Calu3 (cell line): ENCODE measurements at regions not wholly inside any gene's neighbourhood (a gene's known extent, or its start where the extent isn't known, plus 50 kb on each side); places are given as distances from the start of the nearest gene placed in this dataset.

Experiments
- BruUV-seq: library from RNA; stranded (reverse); fragments of 400-500 nt; replicated peaks from 2 replicates; lab custom pipeline; 2021; lab: Mats Ljungman, UMichigan
- CTCF ChIA-PET: fragments of 300-600 bp; sonication (Branson Sonifier 250); formaldehyde crosslinking; loops from one replicate; lab custom pipeline; 2022; ENCODE audit warnings: antibody characterized with exemption; lab: Charles Lee
- DNase-seq: peaks from one replicate; pipeline ENCODE4 v3.0.0; 2022
- H3K27ac Mint-ChIP-seq: one replicate; pipeline ENCODE4 v1.8.0; 2022; ENCODE audit warnings: mixed read lengths; ENCODE audit not compliant: unreplicated experiment
- H3K27me3 Mint-ChIP-seq: one replicate; pipeline ENCODE4 v1.8.0; 2022; ENCODE audit warnings: mixed read lengths; ENCODE audit not compliant: unreplicated experiment
- H3K36me3 Mint-ChIP-seq: one replicate; pipeline ENCODE4 v1.8.0; 2022; ENCODE audit warnings: mild to moderate bottlenecking, moderate library complexity, mixed read lengths; ENCODE audit not compliant: insufficient read depth, unreplicated experiment
- H3K4me1 Mint-ChIP-seq: one replicate; pipeline ENCODE4 v1.8.0; 2022; ENCODE audit warnings: mild to moderate bottlenecking, low read depth, mixed read lengths; ENCODE audit not compliant: unreplicated experiment
- H3K4me3 Mint-ChIP-seq: one replicate; pipeline ENCODE4 v1.8.0; 2022; ENCODE audit warnings: mild to moderate bottlenecking, low read depth, moderate library complexity, mixed read lengths; ENCODE audit not compliant: unreplicated experiment
- H3K9me3 Mint-ChIP-seq: one replicate; pipeline ENCODE4 v1.8.0; 2022; ENCODE audit warnings: low read depth, mixed read lengths; ENCODE audit not compliant: unreplicated experiment
- intact Hi-C: fragments of 100-400 bp; cut with micrococcal nuclease; formaldehyde crosslinking; loops from one replicate; pipeline ENCODE4 v1.10.0; 2022; ENCODE audit not compliant: unreplicated experiment
- TF ChIP-seq, protein P1 (sequence below): fragments of 200-600 bp; IDR thresholded peaks from one replicate; pipeline ENCODE4 v1.8.0; 2022; ENCODE audit warnings: antibody characterized with exemption; ENCODE audit not compliant: unreplicated experiment

DNA sequence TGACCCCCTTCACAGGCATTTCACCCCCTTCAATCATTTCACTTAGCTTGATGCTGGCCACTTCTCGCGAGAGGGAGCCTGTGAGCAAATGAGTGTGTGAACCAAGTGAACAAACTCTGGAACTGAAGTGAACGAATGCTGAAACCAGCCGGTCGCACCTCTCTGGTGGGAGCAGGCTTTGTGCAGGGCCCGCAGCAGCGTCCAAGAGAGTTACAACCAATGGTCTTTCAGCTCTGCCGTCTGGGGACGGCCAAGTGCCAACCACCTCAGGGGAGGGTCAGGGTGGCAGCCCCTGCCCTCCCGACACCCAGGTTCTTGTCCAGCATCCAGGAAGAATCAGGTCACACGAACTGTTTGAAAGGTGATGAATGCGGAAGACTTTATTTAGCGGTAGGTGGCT, 764.0 kb downstream of the SUCLG1 start:
- no peaks in the 10 kb centered on the region for H3K27me3 Mint-ChIP-seq
- H3K4me1 Mint-ChIP-seq, result no peaks in the 10 kb centered on the region
- TF ChIP-seq, protein P1, sequence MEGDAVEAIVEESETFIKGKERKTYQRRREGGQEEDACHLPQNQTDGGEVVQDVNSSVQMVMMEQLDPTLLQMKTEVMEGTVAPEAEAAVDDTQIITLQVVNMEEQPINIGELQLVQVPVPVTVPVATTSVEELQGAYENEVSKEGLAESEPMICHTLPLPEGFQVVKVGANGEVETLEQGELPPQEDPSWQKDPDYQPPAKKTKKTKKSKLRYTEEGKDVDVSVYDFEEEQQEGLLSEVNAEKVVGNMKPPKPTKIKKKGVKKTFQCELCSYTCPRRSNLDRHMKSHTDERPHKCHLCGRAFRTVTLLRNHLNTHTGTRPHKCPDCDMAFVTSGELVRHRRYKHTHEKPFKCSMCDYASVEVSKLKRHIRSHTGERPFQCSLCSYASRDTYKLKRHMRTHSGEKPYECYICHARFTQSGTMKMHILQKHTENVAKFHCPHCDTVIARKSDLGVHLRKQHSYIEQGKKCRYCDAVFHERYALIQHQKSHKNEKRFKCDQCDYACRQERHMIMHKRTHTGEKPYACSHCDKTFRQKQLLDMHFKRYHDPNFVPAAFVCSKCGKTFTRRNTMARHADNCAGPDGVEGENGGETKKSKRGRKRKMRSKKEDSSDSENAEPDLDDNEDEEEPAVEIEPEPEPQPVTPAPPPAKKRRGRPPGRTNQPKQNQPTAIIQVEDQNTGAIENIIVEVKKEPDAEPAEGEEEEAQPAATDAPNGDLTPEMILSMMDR, result no peak
- peaks cover 9% of the 10 kb centered on the region for H3K9me3 Mint-ChIP-seq
- BruUV-seq, result no TSS peak
- no peak overlapping the region for H3K27ac Mint-ChIP-seq
- intact Hi-C loops, result no loop called here
- H3K36me3 Mint-ChIP-seq, result no peaks in the 10 kb centered on the region
- CTCF ChIA-PET, result no interaction called here
- H3K4me3 Mint-ChIP-seq, result no peak overlapping the region
- DNase-seq, result no peak

DNA sequence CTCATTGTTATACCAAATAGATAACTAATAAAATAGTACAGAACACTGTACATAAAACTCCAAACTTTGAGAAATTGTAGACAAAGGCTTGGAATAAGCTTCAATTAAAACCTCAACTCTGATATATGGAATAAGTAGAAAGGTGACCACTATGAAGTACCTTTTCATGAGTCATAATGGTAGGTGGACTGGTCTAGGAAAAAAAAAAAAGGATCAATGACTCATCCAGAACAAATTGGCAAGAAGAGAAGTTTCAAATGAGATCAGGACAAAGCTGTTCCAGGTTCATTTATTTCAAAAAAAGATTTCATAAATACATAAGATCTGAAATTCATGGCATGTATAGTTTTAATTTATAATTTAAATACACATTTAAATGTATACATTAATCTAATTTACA, 769.7 kb downstream of the SUCLG1 start:
- CTCF ChIA-PET, result no interaction called here
- Mint-ChIP-seq H3K36me3 (no peaks in the 10 kb centered on the region), H3K4me1 (no peaks in the 10 kb centered on the region), H3K27ac (no peak overlapping the region), H3K9me3 (peaks cover 4% of the 10 kb centered on the region), H3K4me3 (no peak overlapping the region), H3K27me3 (no peaks in the 10 kb centered on the region)
- TF ChIP-seq, protein P1, result no peak
- DNase-seq, result no peak
- BruUV-seq, result no TSS peak
- intact Hi-C loops, result no loop called here

DNA sequence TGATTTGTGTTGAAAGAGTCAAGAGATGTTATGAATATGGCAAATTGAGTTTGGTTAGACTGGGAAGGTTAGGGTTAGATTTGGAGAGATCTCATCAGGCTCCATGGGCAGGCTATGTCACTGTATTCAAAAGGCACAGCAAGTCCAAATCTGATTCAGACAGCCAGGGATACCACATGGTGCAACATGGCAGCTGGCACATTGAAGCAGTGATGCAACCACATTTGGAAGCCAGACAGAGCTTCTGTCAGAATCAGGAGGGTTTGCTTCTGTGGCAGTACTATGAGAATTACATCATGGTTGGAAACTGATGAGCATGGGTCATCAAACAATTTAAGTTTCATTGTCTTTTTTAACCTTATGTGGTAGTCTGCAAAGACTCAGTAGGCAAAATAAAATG, 772.2 kb downstream of the SUCLG1 start:
- no peaks in the 10 kb centered on the region for H3K36me3 Mint-ChIP-seq
- no peak overlapping the region for H3K27ac Mint-ChIP-seq
- CTCF ChIA-PET, result no interaction called here
- H3K27me3 Mint-ChIP-seq, result no peaks in the 10 kb centered on the region
- no TSS peak for BruUV-seq
- TF ChIP-seq, protein P1, result no peak
- intact Hi-C loops, result no loop called here
- H3K4me1 Mint-ChIP-seq, result no peaks in the 10 kb centered on the region
- H3K4me3 Mint-ChIP-seq, result no peak overlapping the region
- DNase-seq, result no peak
- peaks cover 5% of the 10 kb centered on the region for H3K9me3 Mint-ChIP-seq

DNA sequence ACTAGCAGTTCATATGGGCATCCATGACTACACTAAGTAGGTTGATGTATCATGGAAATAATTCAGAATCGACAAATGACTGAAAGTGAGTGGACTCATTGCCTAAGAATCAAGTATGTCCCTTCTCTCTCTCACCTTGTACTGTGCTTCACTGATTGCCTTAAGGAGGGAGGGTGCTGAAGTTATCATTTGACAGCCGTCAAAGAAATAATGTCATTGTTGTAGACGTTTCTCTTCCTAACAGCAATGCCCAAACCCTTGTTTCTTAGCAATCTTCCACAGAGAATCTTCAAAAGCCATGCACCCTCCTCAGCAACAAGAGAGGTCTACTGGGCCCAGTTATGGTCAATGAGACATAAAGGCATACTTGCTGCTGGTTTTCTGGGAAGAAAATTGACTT, 785.0 kb downstream of the SUCLG1 start:
- intact Hi-C loops, result no loop called here
- H3K36me3 Mint-ChIP-seq, result no peaks in the 10 kb centered on the region
- H3K27me3 Mint-ChIP-seq, result no peaks in the 10 kb centered on the region
- no TSS peak for BruUV-seq
- H3K27ac Mint-ChIP-seq, result no peak overlapping the region
- peaks cover 20% of the 10 kb centered on the region for H3K9me3 Mint-ChIP-seq
- H3K4me1 Mint-ChIP-seq, result no peaks in the 10 kb centered on the region
- no peak overlapping the region for H3K4me3 Mint-ChIP-seq
- no peak for DNase-seq
- CTCF ChIA-PET, result no interaction called here
- TF ChIP-seq, protein P1, result no peak
